ENCODE measurements at regions not wholly inside any gene's neighbourhood (a gene's known extent, or its start where the extent isn't known, plus 50 kb on each side); places are given as distances from the start of the nearest gene placed in this dataset.
"Not testable (repeated sequence)": the region's sequence is repeated elsewhere in the genome, so short reads cannot be mapped to it uniquely, and the experiment has no call there.

GRCh38 chr2:163016882-163017281 lies 178.3 kb upstream of the KCNH7 start:
- TF ChIP-seq CTCF, POLR2A (IDR thresholded peaks at IDR 0.05): not testable (repeated sequence)

Measured in esophagus squamous epithelium (tissue), 4 donors.